Effector memory CD8-positive, alpha-beta T cell (primary cell): ENCODE measurements at regions not wholly inside any gene's neighbourhood (a gene's known extent, or its start where the extent isn't known, plus 50 kb on each side); places are given as distances from the start of the nearest gene placed in this dataset.

Source experiments
- ATAC-seq: fragments of 150-1000 bp; cut with Tn5 transposase; replicated peaks from 2 replicates; pipeline ENCODE4 v1.10.0; 2021; ENCODE audit warnings: mild to moderate bottlenecking, moderate library complexity
- DNase-seq, 3 experiments: peaks; one replicate each; pipeline ENCODE4 v3.0.0; 2021
- H3K27ac Mint-ChIP-seq, 2 donors: one replicate each; pipeline ENCODE4 v1.8.0; 2022; ENCODE audit warnings: mild to moderate bottlenecking in 2 of 2, mixed read lengths in 2 of 2, moderate library complexity in 2 of 2
- H3K27me3 Mint-ChIP-seq, 2 donors: one replicate each; pipeline ENCODE4 v1.8.0; 2022; ENCODE audit warnings: mixed read lengths in 2 of 2
- H3K36me3 Mint-ChIP-seq: one replicate; pipeline ENCODE4 v1.8.0; 2022; ENCODE audit warnings: mild to moderate bottlenecking, moderate library complexity, mixed read lengths; ENCODE audit not compliant: insufficient read depth
- H3K4me1 Mint-ChIP-seq, 2 donors: one replicate each; pipeline ENCODE4 v1.8.0; 2022; ENCODE audit warnings: low read depth in 2 of 2, mixed read lengths in 2 of 2
- H3K4me3 Mint-ChIP-seq, 2 donors: one replicate each; pipeline ENCODE4 v1.8.0; 2022; ENCODE audit warnings: mild to moderate bottlenecking in 2 of 2, mixed read lengths in 2 of 2, moderate library complexity in 2 of 2
- H3K9me3 Mint-ChIP-seq, 2 donors: one replicate each; pipeline ENCODE4 v1.8.0; 2022; ENCODE audit warnings: mixed read lengths in 2 of 2

DNA sequence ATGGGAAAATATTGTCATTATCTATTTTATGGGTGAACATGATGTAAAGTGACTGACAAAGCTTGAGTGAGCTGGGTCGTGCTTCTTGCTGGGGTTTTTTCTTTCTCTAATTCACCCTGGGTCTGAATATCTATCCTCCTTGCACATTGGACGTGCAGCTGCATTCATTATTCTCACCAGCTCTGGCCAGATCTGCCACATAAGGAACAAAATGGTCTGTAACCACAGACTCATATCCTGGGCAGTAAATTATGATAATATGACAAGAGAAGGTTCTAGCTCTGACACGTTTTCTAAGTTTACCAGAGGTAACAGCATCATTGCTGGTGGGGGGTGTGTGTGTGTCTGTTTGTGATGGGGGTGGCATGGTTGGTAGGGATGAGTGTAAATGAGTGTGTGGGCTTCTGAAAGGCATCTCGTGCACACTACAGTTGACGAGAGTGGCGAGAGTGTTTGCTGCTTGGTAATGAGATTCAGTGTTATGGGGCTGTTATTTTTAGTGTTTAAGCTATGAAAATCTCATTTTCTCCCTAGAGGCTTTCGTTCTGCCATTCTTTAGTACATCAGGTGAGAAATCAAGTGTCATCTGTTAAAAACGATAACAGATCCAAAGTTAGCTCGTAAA lies 418.4 kb downstream of the PDCD6IP start:
- H3K9me3 Mint-ChIP-seq: no peaks in the 10 kb centered on the region
- no peak overlapping the region for H3K4me3 Mint-ChIP-seq
- H3K4me1 Mint-ChIP-seq: no peaks in the 10 kb centered on the region
- ATAC-seq: no peak
- peaks cover 7% of the 10 kb centered on the region in 2 donors for H3K27me3 Mint-ChIP-seq
- DNase-seq: no peak
- H3K36me3 Mint-ChIP-seq: no peaks in the 10 kb centered on the region
- no peak overlapping the region for H3K27ac Mint-ChIP-seq

- Mint-ChIP-seq H3K27ac (no peak overlapping the region), H3K4me1 (no peaks in the 10 kb centered on the region), H3K27me3 (peaks cover 7% of the 10 kb centered on the region in 2 donors), H3K36me3 (no peaks in the 10 kb centered on the region), H3K9me3 (no peaks in the 10 kb centered on the region), H3K4me3 (no peak overlapping the region)
- DNase-seq: no peak
- no peak for ATAC-seq
Observed at GRCh38 chr3:34218706-34219385, 420.4 kb downstream of the PDCD6IP start.

GRCh38 chr3:34219556-34219955 lies 421.1 kb downstream of the PDCD6IP start:
- DNase-seq: no peak
- H3K4me1 Mint-ChIP-seq: no peaks in the 10 kb centered on the region
- ATAC-seq: no peak
- H3K36me3 Mint-ChIP-seq: no peaks in the 10 kb centered on the region
- peaks cover 7% of the 10 kb centered on the region in 2 donors for H3K27me3 Mint-ChIP-seq
- no peak overlapping the region for H3K27ac Mint-ChIP-seq
- no peak overlapping the region for H3K4me3 Mint-ChIP-seq
- H3K9me3 Mint-ChIP-seq: no peaks in the 10 kb centered on the region

DNA sequence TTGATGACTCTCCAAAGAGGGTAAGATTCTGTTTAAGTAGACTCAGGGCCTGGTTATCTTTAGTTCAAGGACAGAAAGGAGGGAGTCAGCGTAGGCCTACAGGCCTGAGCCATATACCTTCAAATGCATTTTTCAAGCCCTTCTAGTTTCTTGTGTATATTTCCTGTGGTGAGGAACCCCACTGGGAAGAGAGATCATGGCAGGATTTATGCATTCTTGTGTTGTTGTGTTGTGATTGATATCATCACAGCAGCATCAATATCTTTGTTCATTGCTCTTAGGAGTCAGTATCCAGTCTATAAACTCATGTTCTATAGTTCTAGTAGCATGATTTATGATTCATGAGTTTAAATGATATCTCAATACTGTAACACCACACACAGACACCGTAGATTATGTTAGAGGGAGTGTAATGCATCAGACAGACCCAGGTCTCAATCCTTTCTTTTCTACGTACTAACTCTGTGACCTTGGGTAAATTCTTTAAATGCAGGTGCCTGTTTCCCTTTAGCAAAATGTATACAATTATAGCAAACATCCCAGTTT lies 427.5 kb downstream of the PDCD6IP start:
- ATAC-seq: no peak
- Mint-ChIP-seq H3K36me3 (no peaks in the 10 kb centered on the region), H3K27ac (no peak overlapping the region), H3K4me3 (no peak overlapping the region), H3K4me1 (no peaks in the 10 kb centered on the region), H3K27me3 (no peaks in the 10 kb centered on the region), H3K9me3 (no peaks in the 10 kb centered on the region)
- no peak for DNase-seq

DNA sequence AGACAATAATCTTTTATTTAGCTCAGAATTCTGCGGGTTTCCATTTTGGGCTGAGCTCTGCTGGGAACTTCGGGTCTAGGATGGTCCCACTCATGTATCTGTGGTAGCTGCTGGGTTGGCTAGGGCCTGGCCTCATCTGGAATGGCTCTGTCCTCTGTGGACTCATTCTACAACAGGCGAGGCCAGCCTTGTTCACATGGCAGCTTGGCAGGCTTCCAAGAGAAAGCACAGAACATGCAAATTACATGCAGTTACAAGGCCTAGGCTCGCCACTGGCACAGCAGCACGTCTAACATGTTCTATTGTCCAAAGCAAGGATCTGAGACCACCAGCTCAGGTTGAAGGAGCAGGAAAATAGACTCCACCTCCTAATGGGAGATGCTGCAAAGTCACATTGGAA lies 431.4 kb downstream of the PDCD6IP start:
- ATAC-seq: no peak
- H3K36me3 Mint-ChIP-seq: no peaks in the 10 kb centered on the region
- H3K27me3 Mint-ChIP-seq: no peaks in the 10 kb centered on the region
- no peak for DNase-seq
- H3K4me3 Mint-ChIP-seq: no peak overlapping the region
- no peaks in the 10 kb centered on the region for H3K4me1 Mint-ChIP-seq
- H3K9me3 Mint-ChIP-seq: no peaks in the 10 kb centered on the region
- no peak overlapping the region for H3K27ac Mint-ChIP-seq

GRCh38 chr3:34235096-34235495 lies 436.7 kb downstream of the PDCD6IP start:
- no peak for ATAC-seq
- H3K36me3 Mint-ChIP-seq: no peaks in the 10 kb centered on the region
- no peak for DNase-seq
- H3K9me3 Mint-ChIP-seq: no peaks in the 10 kb centered on the region
- no peak overlapping the region for H3K27ac Mint-ChIP-seq
- H3K4me3 Mint-ChIP-seq: no peak overlapping the region
- no peaks in the 10 kb centered on the region for H3K4me1 Mint-ChIP-seq
- H3K27me3 Mint-ChIP-seq: peaks cover 6 to 16% of the 10 kb centered on the region in 2 donors

GRCh38 chr3:34237946-34238345 lies 439.5 kb downstream of the PDCD6IP start:
- no peaks in the 10 kb centered on the region for H3K36me3 Mint-ChIP-seq

DNA sequence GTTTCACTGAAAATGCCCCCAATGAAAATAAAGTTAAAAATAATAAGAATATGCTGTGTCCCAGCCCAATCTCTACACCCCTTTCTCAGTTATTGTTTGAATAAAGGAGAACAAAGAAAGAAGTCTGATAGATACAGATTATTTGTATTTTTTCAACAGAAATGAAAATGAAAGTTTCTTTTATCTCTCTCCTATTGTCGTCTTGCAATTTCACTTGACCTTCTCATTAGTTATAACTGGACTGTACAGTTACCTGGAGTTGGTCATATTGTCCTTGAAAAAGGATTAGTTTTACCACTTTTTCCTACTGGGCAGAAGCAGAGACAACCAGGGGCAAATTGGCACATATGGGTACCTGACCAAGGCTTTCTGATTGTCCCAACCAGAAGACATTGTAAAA lies 440.0 kb downstream of the PDCD6IP start:
- Mint-ChIP-seq H3K4me1 (no peaks in the 10 kb centered on the region), H3K9me3 (no peaks in the 10 kb centered on the region), H3K4me3 (no peak overlapping the region), H3K36me3 (no peaks in the 10 kb centered on the region), H3K27ac (no peak overlapping the region), H3K27me3 (peaks cover 6 to 16% of the 10 kb centered on the region in 2 donors)
- no peak for ATAC-seq
- no peak for DNase-seq

More at GRCh38 chr3:34237946-34238345, 439.5 kb downstream of the PDCD6IP start:
- H3K27me3 Mint-ChIP-seq: peaks cover 6 to 16% of the 10 kb centered on the region in 2 donors
- H3K4me3 Mint-ChIP-seq: no peak overlapping the region
- no peak overlapping the region for H3K27ac Mint-ChIP-seq
- no peaks in the 10 kb centered on the region for H3K4me1 Mint-ChIP-seq
- DNase-seq (no peak), ATAC-seq (no peak)
- no peaks in the 10 kb centered on the region for H3K9me3 Mint-ChIP-seq

DNA sequence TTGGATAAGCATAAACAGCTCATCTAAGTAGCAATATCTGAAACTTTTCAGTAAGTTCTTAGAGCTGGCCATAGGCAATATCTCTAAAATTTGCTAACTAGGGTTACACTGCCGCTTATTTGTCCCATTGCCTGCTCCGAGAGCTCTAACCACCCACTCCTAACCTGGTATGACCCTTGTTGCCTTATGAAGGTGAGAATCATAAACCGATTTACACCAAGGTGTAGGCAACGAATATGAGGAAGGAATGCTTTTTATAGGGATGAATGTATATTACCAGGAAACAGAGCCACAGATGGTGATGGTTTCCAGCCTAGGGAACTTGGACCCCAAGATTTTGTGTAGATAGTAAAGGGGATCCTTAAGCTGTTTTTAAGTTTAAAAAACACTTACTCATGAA lies 440.9 kb downstream of the PDCD6IP start:
- no peaks in the 10 kb centered on the region for H3K9me3 Mint-ChIP-seq
- no peaks in the 10 kb centered on the region for H3K4me1 Mint-ChIP-seq
- H3K4me3 Mint-ChIP-seq: no peak overlapping the region
- DNase-seq (no peak), ATAC-seq (no peak)
- H3K27me3 Mint-ChIP-seq: peaks cover 6 to 16% of the 10 kb centered on the region in 2 donors
- H3K27ac Mint-ChIP-seq: no peak overlapping the region
- H3K36me3 Mint-ChIP-seq: no peaks in the 10 kb centered on the region

DNA sequence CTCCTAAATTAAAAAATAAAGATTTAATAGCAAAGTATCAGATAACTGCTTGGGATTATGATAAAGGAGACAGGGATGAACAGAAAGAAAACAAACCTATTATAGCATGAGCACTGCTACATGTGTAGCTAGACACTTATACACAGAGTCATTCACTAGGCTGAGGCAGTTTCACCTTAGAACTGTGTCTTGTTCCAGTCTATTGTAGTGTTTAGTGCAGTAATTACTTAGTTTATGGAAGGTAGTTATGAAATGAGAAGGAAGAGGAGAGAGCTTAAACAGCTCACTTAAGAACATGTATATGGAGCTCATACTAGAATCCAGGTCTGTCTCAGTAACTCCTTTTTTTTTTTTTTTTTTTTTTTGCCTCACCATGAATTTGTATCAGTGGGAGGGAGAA lies 441.4 kb downstream of the PDCD6IP start:
- DNase-seq (no peak), ATAC-seq (no peak)
- Mint-ChIP-seq H3K4me3 (no peak overlapping the region), H3K36me3 (no peaks in the 10 kb centered on the region), H3K27ac (no peak overlapping the region), H3K4me1 (no peaks in the 10 kb centered on the region), H3K9me3 (no peaks in the 10 kb centered on the region), H3K27me3 (peaks cover 6 to 16% of the 10 kb centered on the region in 2 donors)

- H3K4me3 Mint-ChIP-seq: no peak overlapping the region
- no peaks in the 10 kb centered on the region for H3K36me3 Mint-ChIP-seq
- H3K27ac Mint-ChIP-seq: no peak overlapping the region
- H3K4me1 Mint-ChIP-seq: peaks cover 3 to 11% of the 10 kb centered on the region in 2 donors
- DNase-seq: no peak
- H3K9me3 Mint-ChIP-seq: no peaks in the 10 kb centered on the region
- H3K27me3 Mint-ChIP-seq: no peaks in the 10 kb centered on the region
- ATAC-seq: no peak
Observed at GRCh38 chr3:34247401-34247800, 449.0 kb downstream of the PDCD6IP start.

GRCh38 chr3:34248352-34248751 lies 449.9 kb downstream of the PDCD6IP start:
- ATAC-seq: no peak
- Mint-ChIP-seq H3K27me3 (no peaks in the 10 kb centered on the region), H3K4me3 (no peak overlapping the region), H3K9me3 (no peaks in the 10 kb centered on the region), H3K36me3 (no peaks in the 10 kb centered on the region), H3K27ac (no peak overlapping the region), H3K4me1 (peaks cover 3 to 11% of the 10 kb centered on the region in 2 donors)
- no peak for DNase-seq

DNA sequence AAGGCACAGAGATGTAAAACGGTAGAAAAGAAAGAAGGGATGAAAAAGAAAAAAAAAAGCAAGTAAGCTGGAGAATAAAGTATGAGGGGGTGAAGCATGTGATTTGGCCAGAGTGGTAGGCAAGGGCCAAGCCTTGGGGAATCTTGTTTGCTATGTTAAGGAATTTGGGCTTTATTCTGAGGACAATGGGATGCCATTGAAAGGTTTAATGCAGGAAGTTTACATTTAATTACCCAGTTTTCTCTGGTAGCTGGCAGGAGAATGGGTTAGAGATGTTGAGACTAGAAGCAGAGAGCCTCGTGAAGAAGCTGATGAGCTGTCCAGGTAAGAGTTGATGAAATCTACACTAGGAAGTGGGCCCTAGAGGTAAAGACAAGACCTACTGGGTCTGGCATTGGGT lies 455.9 kb downstream of the PDCD6IP start:
- ATAC-seq (no peak), DNase-seq (no peak)
- Mint-ChIP-seq H3K27ac (no peak overlapping the region), H3K4me3 (no peak overlapping the region), H3K36me3 (no peaks in the 10 kb centered on the region), H3K4me1 (no peaks in the 10 kb centered on the region), H3K9me3 (no peaks in the 10 kb centered on the region), H3K27me3 (peaks cover 14 to 18% of the 10 kb centered on the region in 2 donors)

DNA sequence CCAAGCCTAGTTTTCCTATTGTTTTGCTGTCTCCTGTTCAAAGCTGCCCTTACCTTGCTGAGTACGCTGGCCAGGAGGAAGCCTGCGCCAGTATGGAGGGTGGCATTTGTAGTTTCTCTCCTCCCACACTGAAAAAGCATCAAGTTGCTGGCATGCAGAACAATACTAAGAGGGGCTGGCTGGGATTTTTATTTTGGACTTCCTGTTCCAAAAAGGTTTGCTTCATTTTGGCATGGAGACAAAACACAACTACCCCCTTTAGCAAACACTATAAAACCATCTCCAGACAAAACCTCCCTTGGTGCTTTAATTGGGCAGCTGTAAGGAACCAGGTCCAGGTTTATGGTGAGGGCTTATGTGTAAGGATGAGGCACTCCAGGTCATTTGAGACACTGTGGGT lies 457.6 kb downstream of the PDCD6IP start:
- ATAC-seq (no peak), DNase-seq (no peak)
- Mint-ChIP-seq H3K4me3 (no peak overlapping the region), H3K36me3 (peaks cover 2% of the 10 kb centered on the region), H3K9me3 (no peaks in the 10 kb centered on the region), H3K4me1 (no peaks in the 10 kb centered on the region), H3K27me3 (peaks cover 14 to 18% of the 10 kb centered on the region in 2 donors), H3K27ac (no peak overlapping the region)
